Right ventricle myocardium inferior (tissue), 1 donor: ENCODE measurements at regions not wholly inside any gene's neighbourhood (a gene's known extent, or its start where the extent isn't known, plus 50 kb on each side); places are given as distances from the start of the nearest gene placed in this dataset.

Source experiments
- ATAC-seq: fragments of 200-7000 bp; cut with Tn5 transposase; one replicate; pipeline ENCODE4 v1.9.1; 2020; ENCODE audit warnings: mild to moderate bottlenecking, moderate library complexity
- DNase-seq: peaks from one replicate; pipeline ENCODE4 v3.0.0; 2021; ENCODE audit errors: missing footprints
- intact Hi-C: fragments of 100-400 bp; cut with DNase I; formaldehyde crosslinking; loops from one replicate; pipeline ENCODE4 v1.11.0; 2022
- donor health status: DM: no; HTN: yes; CAD: no; lungs with severe emphysema.

DNA sequence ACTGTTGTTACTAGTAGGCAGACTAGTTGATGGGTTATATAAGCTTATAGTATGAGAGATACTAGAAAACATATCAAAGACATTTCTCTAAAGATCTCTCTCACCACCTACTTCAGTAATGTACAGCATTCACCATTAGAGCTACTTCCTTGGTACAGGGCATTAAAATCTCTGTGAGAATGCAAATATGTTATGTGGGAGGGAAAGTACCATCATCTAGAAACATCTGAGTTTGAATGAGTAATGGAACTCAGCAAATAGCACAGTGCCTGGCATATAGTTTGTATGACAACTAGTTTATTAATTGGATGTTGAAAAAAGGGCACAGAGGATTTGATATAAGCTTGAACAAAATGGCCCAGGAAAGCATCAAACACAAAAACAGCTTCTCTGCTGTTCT lies 211.1 kb downstream of the GLUD2 start:
- ATAC-seq (no peak), DNase-seq (no peak)
- intact Hi-C loops = no loop called here

DNA sequence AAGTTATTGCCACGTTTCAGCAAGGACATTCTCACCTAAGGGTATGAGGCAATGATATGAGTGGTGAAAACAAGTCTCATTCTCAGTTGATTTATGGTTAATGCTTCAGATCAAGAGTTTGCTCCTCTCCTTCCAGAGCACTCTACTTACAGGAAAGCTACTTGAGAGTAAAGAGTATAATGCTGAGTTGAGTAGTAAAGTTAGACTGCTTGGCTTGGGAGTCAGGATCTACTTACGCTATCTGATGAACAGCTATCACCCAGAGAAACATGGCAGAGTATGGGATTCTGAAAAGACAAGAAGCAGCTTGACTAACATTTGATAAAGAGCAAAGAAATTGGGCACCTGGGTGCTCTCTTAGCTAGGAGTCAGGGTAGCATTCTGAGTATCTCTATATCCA lies 211.8 kb downstream of the GLUD2 start:
- no peak for DNase-seq
- intact Hi-C loops = no loop called here
- ATAC-seq = no peak

DNA sequence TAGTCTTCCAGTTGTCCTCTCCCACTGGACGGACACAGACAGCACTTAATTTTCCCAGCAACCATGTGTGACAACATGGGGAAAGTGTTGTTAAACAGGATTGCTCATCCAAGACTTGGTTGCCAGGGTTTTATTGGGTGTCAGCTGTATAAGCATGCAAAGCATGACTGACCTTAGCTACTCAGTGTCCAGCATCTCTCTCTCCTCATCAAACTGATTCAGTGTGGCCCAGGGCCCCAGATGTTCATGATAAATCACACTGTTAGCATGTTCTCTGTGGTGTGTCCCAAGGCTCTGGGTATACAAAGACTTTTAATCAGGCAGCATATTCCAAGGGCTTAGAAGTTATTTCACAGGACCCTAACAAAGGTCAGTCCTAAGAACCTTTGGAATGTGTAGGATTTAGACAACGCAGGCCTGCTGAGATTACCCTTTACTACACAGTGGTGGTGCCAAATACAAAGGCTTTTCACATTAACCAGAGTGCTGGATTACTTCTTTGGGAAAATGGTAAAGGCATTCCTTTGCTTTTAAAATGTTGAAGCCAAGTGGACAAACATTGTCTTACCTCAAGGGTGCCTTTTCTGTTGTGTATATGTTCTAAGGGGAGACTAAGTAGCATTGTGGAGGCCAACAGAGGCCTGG lies 213.3 kb downstream of the GLUD2 start:
- ATAC-seq = no peak
- intact Hi-C loops = no loop called here
- DNase-seq = no peak

DNA sequence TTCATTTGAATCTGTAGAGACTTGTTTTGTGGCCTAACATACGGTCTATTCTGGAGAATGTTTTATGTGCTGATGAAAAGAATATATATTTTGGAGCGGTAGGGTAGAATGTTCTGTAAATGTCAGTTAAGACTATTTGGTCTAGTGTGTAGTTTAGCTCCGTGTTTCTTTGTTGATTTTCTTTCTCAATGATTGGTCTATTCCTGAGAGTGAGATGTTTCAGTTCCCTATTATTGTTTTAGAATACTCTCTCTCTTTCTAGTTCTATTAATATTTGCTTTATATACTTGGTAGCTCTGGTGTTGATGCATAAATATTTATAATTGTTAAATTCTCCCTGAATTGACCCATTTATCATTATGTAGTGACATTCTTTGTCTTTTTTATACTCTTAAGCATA lies 236.5 kb downstream of the GLUD2 start:
- DNase-seq (no peak), ATAC-seq (no peak)
- intact Hi-C loops = no loop called here

DNA sequence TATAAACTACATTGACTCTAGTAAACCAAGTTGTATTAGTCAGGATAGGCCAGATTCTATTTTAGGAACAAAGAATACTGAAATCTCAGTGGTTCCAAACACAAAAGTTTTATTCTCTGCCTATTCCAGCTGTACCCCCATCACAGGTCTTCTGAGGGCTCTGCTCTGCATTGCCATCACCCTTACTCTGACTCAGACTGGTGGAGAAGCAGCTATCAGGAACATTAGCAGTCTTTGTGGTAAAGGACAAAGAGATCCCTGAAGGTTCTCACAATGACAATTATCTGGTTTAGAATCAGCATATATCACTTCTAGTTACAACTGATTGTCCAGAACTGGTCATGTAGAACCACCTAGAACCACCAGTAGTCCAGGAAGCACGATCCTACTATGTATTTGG lies 251.1 kb downstream of the GLUD2 start:
- DNase-seq (no peak), ATAC-seq (no peak)
- intact Hi-C loops = no loop called here

DNA sequence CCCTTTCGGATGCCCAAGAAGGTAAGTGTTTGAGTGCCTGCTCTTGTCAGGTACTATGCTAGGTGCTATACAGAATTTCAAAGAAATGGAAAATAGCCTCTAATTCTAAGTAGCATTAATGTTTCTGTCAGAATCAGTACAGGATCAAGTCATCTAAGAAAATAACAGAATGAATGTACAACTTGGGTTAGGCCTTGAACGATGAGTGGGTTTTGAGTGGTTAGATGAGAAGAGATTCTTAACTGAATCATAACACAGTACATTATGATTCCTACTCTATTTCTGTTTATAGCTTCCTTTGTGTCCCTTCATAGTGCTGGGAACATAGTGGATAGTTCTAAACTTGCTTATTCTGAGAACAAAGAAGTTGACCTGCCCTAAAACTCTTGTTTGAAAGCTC lies 253.9 kb downstream of the GLUD2 start:
- DNase-seq (no peak), ATAC-seq (no peak)
- intact Hi-C loops = no loop called here

DNA sequence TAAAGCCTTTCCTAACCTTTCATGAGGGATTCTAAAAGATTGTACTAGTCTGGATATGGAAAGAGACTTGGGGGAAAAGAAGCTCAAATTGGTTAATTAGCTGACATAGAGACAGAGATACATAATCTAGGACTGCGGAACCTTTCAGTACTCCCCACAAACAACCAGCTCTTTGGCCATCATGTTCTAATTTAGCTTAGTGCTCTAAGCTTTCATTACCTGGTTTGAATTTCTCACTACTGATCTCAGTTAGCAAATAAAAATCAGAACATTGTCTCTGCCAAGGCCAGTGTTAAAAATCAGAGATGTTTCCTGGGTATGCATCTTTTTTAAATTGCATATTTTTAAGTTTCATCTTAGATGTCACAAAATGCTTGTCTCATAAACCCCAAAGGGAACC lies 254.4 kb downstream of the GLUD2 start:
- intact Hi-C loops = no loop called here
- no peak for DNase-seq

DNA sequence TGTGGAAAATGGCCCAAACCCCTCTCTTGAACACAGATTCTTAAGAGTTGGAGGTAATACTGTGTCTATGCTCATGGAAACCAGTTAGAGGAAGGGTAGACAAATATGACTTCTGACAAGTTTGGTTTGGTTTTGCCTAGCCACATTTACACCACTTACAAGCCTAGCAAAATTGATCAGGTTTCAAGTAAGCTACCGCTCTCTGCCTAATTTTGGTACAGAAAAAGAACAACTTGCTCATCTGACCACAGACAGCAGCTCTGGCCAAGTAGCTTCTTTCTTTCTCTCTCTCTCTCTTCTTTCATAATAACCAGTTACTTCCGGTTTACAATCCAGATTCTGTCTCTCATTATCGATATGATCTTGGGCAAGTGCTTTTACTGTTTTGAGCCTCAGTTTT lies 260.0 kb downstream of the GLUD2 start:
- no peak for ATAC-seq
- no peak for DNase-seq
- intact Hi-C loops = no loop called here

More for the DNA sequence above, 254.4 kb downstream of the GLUD2 start:
- ATAC-seq = no peak

DNA sequence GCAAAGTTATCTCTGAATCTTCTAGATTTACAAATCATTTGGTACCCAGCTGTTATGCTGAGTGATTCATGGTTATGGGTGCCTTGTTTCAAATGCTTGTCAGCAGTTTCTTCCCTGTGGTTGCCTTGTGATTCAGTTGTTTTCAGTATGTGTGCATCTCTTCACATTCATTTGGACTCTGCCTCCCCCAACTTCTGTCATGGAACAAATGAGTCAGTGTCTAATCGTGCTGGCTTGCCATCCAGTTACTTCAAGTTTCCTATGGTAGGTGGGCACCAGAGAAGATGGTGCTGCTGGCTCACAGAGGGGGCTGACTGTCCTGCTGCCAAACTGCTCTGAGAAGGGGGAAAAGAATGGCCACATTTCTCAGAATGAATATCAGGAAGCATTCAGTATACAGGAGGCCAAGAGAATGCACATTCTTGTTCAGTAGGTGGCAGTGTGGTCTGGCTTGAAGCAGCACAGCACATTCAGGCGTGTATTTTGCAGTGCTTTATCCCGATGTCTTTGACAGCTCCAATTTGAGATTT lies 260.9 kb downstream of the GLUD2 start:
- no peak for DNase-seq
- intact Hi-C loops = no loop called here

DNA sequence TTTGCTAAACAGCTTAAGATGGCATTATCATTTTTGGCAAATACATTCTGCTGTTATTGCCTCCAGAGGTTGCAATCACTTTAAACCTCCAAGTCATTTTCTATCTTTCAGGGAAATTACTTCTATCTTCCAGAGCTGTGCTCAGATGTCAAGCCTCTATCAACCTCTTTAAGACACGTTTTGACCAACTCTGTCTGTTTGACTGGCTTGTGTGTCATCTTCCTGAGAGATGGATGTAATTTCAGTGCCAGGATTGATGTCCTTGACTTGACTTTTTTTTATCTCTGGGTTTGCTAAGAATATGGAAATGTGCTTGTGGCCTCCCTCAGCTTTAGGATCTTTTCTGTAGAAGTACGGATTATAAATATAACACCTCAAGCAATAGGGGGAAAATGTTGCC lies 263.4 kb downstream of the GLUD2 start:
- no peak for DNase-seq
- intact Hi-C loops = no loop called here
- ATAC-seq = no peak

More for the DNA sequence above, 260.9 kb downstream of the GLUD2 start:
- no peak for ATAC-seq

DNA sequence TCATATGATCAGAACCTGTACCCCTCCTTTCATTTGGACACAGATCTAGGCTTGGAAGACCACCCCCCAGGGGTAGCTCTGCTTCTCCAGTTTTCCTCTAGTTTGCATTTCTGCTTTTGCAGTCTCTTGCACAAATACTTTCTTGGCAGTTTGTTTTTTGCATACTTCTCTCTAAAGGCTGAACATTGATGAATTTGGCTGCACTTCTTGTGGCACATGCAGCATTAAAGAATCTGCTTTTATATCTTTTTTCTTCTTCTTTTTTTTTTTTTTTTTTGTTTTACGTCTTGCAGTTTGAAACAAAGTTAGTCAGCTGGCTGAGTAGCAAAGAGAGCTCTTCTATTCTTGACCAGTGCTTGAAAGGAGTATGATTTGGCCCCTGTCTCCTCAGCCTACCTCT lies 273.0 kb downstream of the GLUD2 start:
- ATAC-seq (no peak), DNase-seq (no peak)
- intact Hi-C loops = no loop called here

DNA sequence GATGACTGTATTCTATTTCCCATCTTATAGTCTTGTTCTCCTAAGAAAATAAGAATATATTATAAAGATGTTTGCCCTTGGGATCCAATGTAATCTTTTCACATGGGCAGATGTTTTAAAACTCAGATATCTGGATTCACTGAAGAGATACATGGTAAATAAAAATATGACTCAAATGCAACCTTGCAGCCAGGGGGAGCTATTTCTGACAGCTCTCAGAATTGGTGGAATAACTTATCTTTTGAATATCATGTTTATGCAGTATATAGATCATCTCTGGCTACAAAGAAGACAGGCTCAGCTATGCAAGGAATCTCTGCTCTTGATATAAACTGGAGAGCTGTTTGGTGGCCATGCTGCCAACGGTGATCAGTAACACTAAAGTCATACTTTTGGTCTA lies 274.7 kb downstream of the GLUD2 start:
- intact Hi-C loops = no loop called here
- DNase-seq (no peak), ATAC-seq (no peak)

DNA sequence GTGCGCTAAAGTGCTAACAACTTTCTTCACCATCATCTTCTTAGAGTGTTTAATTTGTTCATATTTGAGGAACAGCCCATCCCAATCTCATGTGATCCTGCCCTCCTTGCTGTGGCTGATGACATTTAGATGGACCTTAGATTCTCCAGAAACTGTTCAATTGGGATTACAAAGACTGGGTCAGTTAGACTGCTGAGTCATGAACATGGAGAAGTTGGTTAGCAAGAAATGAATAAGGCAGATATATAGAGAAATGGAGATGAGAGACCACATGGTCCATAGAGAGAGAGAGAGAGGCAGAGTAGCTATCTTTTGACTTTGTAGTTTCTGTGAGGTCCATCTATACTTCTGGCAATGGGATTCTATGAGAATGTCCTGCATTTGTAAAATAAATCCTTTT lies 275.9 kb downstream of the GLUD2 start:
- intact Hi-C loops = no loop called here
- ATAC-seq (no peak), DNase-seq (no peak)

DNA sequence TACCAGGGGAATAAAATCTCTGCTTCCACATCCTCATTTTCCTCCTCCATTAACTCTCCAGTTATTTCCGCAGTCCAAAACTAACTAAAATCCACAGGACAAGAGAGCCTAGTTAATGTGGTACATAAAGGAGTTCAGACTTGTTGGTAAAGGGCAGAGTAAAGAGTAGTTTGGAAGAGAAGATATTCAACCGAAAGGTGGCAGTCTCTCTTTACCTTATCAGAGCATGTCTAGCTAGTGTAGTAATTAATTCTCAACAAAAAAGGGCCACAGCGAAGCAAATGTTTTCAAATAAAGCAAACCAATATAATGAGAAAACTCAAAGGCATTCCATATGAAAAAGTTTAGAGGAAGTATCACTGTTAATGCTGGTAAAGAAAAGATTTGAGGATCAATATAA lies 286.5 kb downstream of the GLUD2 start:
- DNase-seq (no peak), ATAC-seq (no peak)
- intact Hi-C loops = no loop called here

DNA sequence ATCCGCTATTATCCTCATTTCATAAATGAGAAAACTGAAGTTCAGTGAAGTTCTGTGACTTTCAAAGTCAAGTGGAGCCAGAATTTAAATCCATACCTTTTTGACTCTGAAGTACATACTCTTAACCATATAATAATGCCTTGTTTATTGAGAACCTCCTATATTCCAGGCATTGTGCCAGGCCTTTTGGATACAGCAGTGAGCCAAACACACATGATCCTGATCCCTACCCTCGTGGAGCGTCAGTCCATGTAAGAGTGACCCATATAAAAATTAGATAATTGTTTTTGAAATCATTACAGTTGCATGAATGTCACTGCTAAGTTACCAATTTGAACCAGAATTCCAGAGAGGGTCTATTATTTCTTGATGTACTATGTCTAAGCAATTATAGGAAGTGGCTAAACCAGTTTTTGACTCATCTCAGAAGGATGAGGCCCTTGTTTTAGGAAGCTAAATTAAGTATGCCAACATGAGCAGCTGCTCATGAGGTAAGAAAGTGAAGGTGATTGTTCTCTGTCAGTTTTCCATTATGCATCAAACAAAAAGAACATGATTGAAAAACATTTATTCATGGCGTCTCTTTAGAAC lies 289.5 kb downstream of the GLUD2 start:
- intact Hi-C loops = no loop called here
- ATAC-seq (no peak), DNase-seq (no peak)

DNA sequence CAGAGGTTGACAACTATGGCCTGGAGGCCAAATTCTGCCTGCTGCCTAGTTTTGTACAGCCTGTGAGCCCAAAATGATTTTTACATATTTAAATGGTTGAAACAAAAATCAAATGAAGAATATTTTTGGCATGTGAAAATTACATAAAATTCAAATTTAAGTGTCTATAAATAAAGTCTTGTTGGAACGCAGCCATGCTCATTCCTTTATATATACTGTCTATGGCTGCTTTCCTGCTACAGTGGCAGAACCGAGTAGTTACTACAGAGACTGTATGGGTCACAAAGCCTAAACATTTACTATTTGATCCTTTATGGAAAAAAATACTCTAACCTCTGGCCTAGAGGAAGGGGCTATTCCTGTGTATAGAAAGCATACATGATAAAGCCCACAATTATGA lies 290.4 kb downstream of the GLUD2 start:
- ATAC-seq = no peak
- no peak for DNase-seq
- intact Hi-C loops = no loop called here

DNA sequence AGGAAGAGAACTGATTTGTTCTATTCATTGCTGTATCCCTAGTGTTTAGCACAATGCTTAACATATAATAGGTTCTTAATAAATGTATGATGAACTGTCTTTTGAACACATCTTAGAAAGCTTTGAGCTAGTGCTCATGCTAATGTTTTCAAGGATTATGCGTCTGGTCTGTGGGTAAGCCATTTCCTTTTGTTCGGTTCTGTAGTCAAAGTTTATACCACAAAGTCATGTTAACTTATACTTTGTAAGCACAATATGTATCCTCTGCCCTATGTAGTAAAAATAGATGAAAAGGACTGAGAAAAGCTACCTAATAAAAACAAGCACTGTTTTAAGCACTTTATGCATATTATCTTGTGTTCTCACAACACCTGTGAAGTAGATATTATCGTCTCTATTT lies 301.9 kb downstream of the GLUD2 start:
- intact Hi-C loops = no loop called here
- ATAC-seq = no peak
- DNase-seq = no peak

DNA sequence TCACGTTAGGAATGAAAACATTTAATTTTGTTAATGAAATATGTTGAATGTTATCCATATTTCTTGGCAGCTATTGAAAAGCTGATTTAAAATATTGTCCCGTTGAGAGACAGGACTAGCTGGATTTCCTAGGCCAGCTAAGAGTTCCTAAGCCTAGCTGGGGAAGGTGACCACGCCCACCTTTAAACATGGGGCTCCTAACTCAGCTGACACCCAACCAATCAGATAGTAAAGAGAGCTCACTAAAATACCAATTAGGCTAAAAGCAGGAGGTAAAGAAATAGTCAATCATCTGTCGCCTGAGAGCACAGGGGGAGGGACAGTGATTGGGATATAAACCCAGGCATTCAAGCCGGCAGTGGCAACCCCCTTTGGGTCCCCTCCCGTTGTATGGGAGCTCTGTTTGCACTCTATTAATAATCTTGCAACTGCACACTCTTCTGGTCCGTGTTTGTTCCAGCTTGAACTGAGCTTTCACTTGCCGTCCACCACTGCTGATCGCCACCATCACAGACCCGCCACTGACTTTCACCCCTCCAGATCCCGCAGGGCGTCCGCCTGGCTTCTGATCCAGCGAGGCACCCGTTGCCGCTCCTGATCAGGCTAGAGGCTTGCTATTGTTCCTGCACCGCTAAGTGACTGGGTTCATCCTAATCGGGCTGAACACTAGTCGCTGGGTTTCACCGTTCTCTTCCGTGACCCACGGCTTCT lies 308.9 kb downstream of the GLUD2 start:
- DNase-seq = no peak
- no peak for ATAC-seq
- intact Hi-C loops = no loop called here

DNA sequence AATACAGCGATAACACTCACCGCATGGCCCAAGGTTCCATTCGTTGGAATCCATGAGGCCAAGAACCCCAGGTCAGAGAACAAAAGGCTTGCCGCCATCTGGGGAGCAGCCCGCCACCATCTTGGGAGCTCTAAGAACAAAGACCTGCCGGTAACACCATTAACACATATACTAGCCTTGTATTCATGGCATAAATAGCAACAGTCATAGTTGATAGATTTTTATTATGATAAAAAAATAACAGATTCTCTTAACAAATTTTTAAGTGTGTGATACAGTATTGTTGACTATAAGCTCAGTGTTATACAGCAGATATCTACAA lies 309.4 kb downstream of the GLUD2 start:
- no peak for DNase-seq
- ATAC-seq = no peak
- intact Hi-C loops = no loop called here

DNA sequence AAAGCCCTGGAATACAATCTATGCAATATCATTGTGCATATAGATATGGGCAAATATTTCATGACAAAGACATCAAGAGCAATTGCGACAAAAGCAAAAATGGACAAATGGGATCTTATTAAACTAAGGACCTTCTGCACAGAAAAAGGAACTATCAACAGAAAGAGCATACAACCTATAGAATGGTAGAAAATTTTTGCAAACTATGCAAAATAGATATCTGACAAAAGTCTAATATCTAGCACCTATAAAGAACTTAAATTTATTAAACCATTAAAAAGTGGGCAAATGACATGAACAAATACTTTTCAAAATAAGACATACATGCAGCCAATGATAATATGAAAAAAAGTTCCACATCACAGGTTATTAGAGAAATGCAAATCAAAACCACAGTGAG lies 312.9 kb downstream of the GLUD2 start:
- no peak for ATAC-seq
- no peak for DNase-seq
- intact Hi-C loops = no loop called here
